HEK293T (cell line): ENCODE measurements at regions not wholly inside any gene's neighbourhood (a gene's known extent, or its start where the extent isn't known, plus 50 kb on each side); places are given as distances from the start of the nearest gene placed in this dataset.

Experiments
- CTCF ChIA-PET: fragments of 350-600 bp; formaldehyde crosslinking; extraction: SDS; loops from one replicate; lab custom pipeline; 2021; ENCODE audit warnings: antibody characterized with exemption, inconsistent platforms; lab: Yijun Ruan, JAX
- POLR2A ChIA-PET: fragments of 350-600 bp; formaldehyde crosslinking; extraction: SDS; loops from one replicate; lab custom pipeline; 2020; ENCODE audit warnings: antibody characterized with exemption, inconsistent platforms; lab: Yijun Ruan, JAX
- DNase-seq: peaks from one replicate; pipeline ENCODE4 v3.0.0; 2012; ENCODE audit warnings: mixed read lengths; ENCODE audit errors: extremely low spot score
- ARNT ChIP-seq: fragments of 450-650 bp; IDR thresholded peaks from 2 replicates; pipeline ENCODE4 v1.6.1; 2017; ENCODE audit warnings: mild to moderate bottlenecking
- BHLHE40 ChIP-seq: fragments of 450-650 bp; IDR thresholded peaks from 2 replicates; pipeline ENCODE4 v1.6.1; 2016; ENCODE audit warnings: mild to moderate bottlenecking, moderate library complexity, borderline replicate concordance
- CTBP1 ChIP-seq: fragments of 450-650 bp; IDR thresholded peaks from 2 replicates; pipeline ENCODE4 v1.6.1; 2016; ENCODE audit warnings: borderline replicate concordance
- ELF4 ChIP-seq: fragments of 450-650 bp; IDR thresholded peaks from 2 replicates; pipeline ENCODE4 v1.6.1; 2017; ENCODE audit warnings: antibody characterized with exemption
- FOXA1 ChIP-seq: fragments of 450-650 bp; IDR thresholded peaks from 2 replicates; pipeline ENCODE4 v1.6.1; 2016; ENCODE audit warnings: mild to moderate bottlenecking
- FOXK2 ChIP-seq: fragments of 450-650 bp; IDR thresholded peaks from 2 replicates; pipeline ENCODE4 v1.6.1; 2016; ENCODE audit warnings: mild to moderate bottlenecking
- FOXM1 ChIP-seq: fragments of 450-650 bp; IDR thresholded peaks from 2 replicates; pipeline ENCODE4 v1.6.1; 2017; ENCODE audit warnings: mild to moderate bottlenecking, borderline replicate concordance
- HDGF ChIP-seq: fragments of 450-650 bp; IDR thresholded peaks from 2 replicates; pipeline ENCODE4 v1.6.1; 2017; ENCODE audit warnings: antibody characterized with exemption, borderline replicate concordance
- L3MBTL2 ChIP-seq: fragments of 450-650 bp; conservative IDR thresholded peaks from 2 replicates; pipeline ENCODE4 v1.6.1; 2016; ENCODE audit warnings: mild to moderate bottlenecking
- LEF1 ChIP-seq: fragments of 450-650 bp; IDR thresholded peaks from 2 replicates; pipeline ENCODE4 v1.6.1; 2017; ENCODE audit warnings: mild to moderate bottlenecking, borderline replicate concordance
- NFRKB ChIP-seq: fragments of 450-650 bp; IDR thresholded peaks from 2 replicates; pipeline ENCODE4 v1.6.1; 2016; ENCODE audit warnings: mild to moderate bottlenecking, moderate library complexity
- PKNOX1 ChIP-seq: fragments of 450-650 bp; IDR thresholded peaks from 2 replicates; pipeline ENCODE4 v1.6.1; 2016
- SP1 ChIP-seq: fragments of 450-650 bp; IDR thresholded peaks from 2 replicates; pipeline ENCODE4 v1.6.1; 2017
- SUZ12 ChIP-seq: fragments of 450-650 bp; IDR thresholded peaks from 2 replicates; pipeline ENCODE4 v1.6.1; 2016; ENCODE audit warnings: mild to moderate bottlenecking
- TARDBP ChIP-seq: fragments of 450-650 bp; IDR thresholded peaks from 2 replicates; pipeline ENCODE4 v1.6.1; 2016
- ZNF384 ChIP-seq: fragments of 450-650 bp; IDR thresholded peaks from 2 replicates; pipeline ENCODE4 v1.6.1; 2016

DNA sequence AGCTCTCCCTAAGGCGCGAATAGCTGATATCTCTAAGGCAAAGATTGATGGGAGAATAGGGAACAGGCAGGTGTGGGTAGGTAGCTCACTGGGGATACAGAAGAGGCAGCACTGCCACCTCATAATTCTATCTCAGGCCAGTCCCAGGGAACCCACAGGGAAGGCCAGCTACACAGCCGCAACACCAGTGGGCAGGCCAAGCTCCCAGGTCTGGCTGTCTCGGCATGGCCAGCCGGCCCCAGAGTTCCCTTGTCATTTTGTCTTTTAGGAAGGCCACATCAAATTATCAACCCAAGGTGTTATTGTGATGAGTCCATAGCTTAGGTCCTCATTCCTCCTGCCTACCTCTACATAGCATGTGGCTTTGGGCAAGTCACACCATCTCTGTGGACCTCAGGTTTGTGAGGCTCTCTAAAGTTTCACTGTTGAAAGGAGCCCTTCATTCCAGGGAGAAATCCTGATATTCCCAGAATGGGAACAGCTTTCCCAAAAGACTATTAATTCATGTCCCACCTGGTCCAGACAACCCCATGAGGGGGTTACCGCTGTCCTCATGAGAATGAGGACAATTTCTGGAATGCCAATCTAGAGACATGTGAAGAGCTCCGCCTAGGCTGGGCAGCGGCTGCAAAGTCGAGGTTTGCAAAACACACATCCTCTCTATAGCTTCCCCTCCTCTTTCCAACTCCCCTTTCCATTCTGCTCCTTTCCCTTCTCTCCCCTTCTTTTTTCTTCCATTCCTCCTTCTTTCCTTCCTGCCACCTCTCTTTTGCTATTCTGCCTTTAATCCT is 287.1 kb upstream of the ID2 start:
- no peak for DNase-seq
- POLR2A ChIA-PET = interaction anchor here (1.8 kb wide), 1 partner anchor 287 kb away, joined by 6 read pairs; the partner anchor contains the start of gene ID2
- CTCF ChIA-PET = no interaction called here
- no peak for TF ChIP-seq SUZ12
- no peak for TF ChIP-seq SP1
- no peak for TF ChIP-seq PKNOX1
- no peak for TF ChIP-seq FOXA1
- no peak for TF ChIP-seq HDGF
- no peak for TF ChIP-seq FOXK2
- TF ChIP-seq NFRKB = no peak
- no peak for TF ChIP-seq BHLHE40
- no peak for TF ChIP-seq ZNF384
- no peak for TF ChIP-seq LEF1
- TF ChIP-seq ELF4 = no peak
- no peak for TF ChIP-seq L3MBTL2
- no peak for TF ChIP-seq CTBP1
- no peak for TF ChIP-seq ARNT
- TF ChIP-seq TARDBP = no peak
- no peak for TF ChIP-seq FOXM1

GRCh38 chr2:8395718-8396117 is 286.1 kb upstream of the ID2 start:
- TF ChIP-seq ZNF384 = no peak
- no peak for TF ChIP-seq SUZ12
- TF ChIP-seq HDGF = no peak
- no peak for TF ChIP-seq BHLHE40
- TF ChIP-seq SP1 = no peak
- TF ChIP-seq FOXM1 = no peak
- TF ChIP-seq FOXK2 = no peak
- TF ChIP-seq NFRKB = no peak
- TF ChIP-seq PKNOX1 = no peak
- no peak for TF ChIP-seq ELF4
- TF ChIP-seq FOXA1 = no peak
- no peak for TF ChIP-seq TARDBP
- TF ChIP-seq L3MBTL2 = no peak
- TF ChIP-seq CTBP1 = no peak
- TF ChIP-seq ARNT = no peak
- no peak for TF ChIP-seq LEF1
- DNase-seq = no peak
- POLR2A ChIA-PET = no interaction called here
- CTCF ChIA-PET = no interaction called here

DNA sequence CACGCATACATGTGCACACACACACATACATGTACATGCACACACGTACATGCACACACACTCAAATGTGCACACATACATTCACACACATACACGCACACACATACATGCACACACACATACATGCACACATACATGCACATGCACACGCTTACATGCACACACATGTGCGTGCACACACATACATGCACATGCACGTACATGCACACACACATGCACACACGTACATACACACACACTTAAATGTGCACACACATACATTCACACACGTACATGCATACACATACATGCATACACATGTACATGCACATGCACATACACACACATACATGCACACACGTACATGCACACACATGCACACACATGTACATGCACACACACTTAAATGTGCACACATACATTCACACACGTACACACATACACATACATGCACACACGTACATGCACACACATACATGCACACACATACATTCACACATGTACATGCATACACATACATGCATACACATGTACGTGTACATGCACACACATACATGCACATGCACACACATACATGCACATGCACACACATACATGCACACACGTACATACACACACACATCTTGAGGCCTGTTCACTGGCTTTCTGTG is 283.7 kb upstream of the ID2 start:
- TF ChIP-seq ARNT = no peak
- TF ChIP-seq HDGF = no peak
- no peak for TF ChIP-seq LEF1
- no peak for TF ChIP-seq NFRKB
- TF ChIP-seq ZNF384 = no peak
- no peak for TF ChIP-seq CTBP1
- no peak for TF ChIP-seq TARDBP
- TF ChIP-seq FOXA1 = no peak
- TF ChIP-seq ELF4 = no peak
- TF ChIP-seq BHLHE40 = no peak
- TF ChIP-seq PKNOX1 = no peak
- CTCF ChIA-PET = no interaction called here
- POLR2A ChIA-PET = no interaction called here
- DNase-seq = no peak

DNA sequence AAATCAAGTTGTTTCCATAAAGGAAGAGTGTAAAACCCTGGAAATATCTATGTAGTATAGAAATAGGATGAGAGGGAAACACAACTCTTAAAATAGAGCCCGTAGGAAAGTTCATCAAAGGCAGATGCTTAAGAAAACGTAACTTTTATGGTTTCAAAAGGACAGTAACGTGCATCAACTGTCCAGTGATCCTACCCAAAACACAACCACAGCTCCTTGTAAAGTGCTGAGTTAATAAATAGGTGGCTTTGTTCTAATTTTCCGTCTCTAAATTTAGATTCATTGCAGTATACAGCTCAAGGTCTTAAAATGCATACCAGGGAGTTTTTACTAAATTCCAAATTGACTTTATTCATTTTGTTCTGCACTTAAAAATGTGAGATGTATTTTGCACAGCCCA is 282.1 kb upstream of the ID2 start:
- no peak for DNase-seq
- TF ChIP-seq NFRKB = no peak
- no peak for TF ChIP-seq ELF4
- TF ChIP-seq ARNT = no peak
- no peak for TF ChIP-seq SUZ12
- TF ChIP-seq L3MBTL2 = no peak
- TF ChIP-seq BHLHE40 = no peak
- TF ChIP-seq SP1 = no peak
- TF ChIP-seq FOXM1 = no peak
- TF ChIP-seq FOXK2 = no peak
- no peak for TF ChIP-seq TARDBP
- no peak for TF ChIP-seq FOXA1
- ChIA-PET POLR2A (no interaction called here), CTCF (no interaction called here)

DNA sequence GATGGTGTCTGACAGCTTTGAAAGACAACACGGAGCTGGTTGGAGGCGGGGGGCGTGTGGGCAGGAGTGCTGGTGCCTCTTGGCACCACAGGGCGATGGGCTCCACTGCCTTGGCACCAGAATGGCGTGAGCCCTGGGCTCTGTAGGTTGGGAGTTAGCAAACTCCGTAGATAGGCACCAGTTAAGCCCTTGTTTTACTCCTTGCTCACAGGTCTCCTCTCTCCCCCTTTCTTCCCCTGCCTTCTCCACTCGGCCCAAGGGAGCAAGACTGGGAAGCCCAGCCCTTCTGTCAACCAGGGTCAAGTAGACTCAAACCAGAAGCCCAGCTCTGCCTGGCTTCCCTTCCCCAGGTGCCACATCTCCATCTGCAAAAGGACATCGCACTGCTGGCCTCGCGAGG is 281.7 kb upstream of the ID2 start:
- DNase-seq = no peak
- POLR2A ChIA-PET = no interaction called here
- CTCF ChIA-PET = no interaction called here
- TF ChIP-seq ARNT = no peak
- no peak for TF ChIP-seq SP1
- TF ChIP-seq FOXA1 = no peak
- no peak for TF ChIP-seq L3MBTL2
- TF ChIP-seq LEF1 = no peak
- no peak for TF ChIP-seq ELF4
- no peak for TF ChIP-seq HDGF
- no peak for TF ChIP-seq FOXM1

DNA sequence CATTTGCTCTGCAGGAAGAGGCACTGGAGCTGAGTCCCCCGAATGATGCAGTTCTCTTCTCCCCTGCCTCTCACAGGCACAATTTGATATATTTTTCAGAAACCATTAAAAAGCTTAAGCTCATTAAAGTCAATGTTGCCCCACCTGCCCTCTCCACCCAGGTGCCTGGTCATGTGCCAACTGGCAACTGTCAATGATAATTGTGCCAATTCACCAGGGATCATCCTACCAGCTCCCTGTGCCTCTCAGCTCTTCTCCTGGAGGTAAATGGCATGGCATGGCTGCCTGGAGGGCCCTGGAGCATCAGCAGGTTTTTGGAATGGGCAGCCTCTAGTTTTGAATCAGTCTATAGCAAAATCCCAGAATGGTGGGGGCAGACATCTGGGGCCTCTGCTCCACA is 279.6 kb upstream of the ID2 start:
- CTCF ChIA-PET = no interaction called here
- TF ChIP-seq ELF4 (no peak), FOXM1 (no peak), TARDBP (no peak), NFRKB (no peak), FOXK2 (no peak), SP1 (no peak), BHLHE40 (no peak), HDGF (no peak), LEF1 (no peak), ZNF384 (no peak), PKNOX1 (no peak), ARNT (no peak), FOXA1 (no peak), L3MBTL2 (no peak), SUZ12 (no peak)
- POLR2A ChIA-PET = no interaction called here
- DNase-seq = no peak
